Activated CD4-positive, CD25-positive, alpha-beta regulatory T cell treated with anti-CD3 and anti-CD28 coated beads, Interleukin-2, amount 50 U/mL, for 16 hours (primary cell): ENCODE measurements at regions not wholly inside any gene's neighbourhood (a gene's known extent, or its start where the extent isn't known, plus 50 kb on each side); places are given as distances from the start of the nearest gene placed in this dataset.
"Not testable (repeated sequence)": the region's sequence is repeated elsewhere in the genome, so short reads cannot be mapped to it uniquely, and the experiment has no call there.

Source experiments
- DNase-seq: peaks from one replicate; pipeline ENCODE4 v3.0.0-alpha.2; 2020; ENCODE audit warnings: low read depth, low spot score

DNA sequence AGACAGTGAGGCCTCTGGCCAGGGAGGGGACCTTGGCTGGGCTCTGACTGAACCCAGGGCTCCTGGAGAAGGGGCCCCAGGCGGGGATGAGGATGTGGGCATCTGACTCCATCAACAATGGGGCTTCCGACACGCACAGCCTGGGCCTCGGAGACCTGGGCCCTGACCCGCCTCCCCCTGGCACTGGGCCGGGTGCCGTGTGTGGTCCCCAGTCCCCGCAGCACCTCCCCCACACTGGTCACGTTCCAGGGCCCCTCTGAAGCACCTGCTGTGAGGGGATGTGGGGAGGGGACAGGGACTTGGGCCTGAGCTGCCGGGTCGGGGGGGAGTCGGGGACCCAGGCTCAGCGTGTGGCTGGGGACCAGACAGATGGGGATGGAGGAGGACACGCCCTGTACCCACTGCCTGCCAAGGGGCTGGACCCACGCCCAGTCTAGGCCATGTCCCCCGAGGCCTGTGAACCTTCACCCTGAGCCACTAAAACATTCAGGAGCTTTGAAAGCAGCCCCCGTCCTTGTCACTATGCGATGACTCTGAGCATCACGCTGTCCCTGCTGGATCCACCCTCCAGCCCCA, 165.8 kb downstream of the TMEM121 start:
- not testable (repeated sequence) for DNase-seq

- no peak for DNase-seq
Observed at GRCh38 chr14:105694961-105695360, 168.6 kb downstream of the TMEM121 start.

DNA sequence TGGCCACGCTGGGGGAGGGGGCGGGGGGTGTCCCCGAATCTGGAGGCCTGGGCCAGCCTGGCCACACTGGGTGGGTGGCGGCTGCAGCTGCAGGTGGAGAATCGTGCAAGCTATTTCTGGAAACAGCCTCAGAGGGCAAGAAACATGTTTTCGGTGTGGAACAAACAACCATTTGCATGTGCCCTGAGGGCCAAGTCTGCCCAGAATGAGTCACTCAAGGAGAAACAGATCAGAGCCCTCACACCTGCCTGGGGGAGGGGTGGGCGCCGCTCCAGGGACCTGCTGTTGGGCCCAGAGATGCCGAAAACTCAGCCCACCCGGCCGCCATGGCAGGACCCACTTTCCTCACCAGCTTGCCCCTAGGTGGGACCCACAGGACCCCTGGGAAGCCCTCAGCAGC, 170.0 kb downstream of the TMEM121 start:
- DNase-seq, result not testable (repeated sequence)

GRCh38 chr14:105697414-105697813, 171.0 kb downstream of the TMEM121 start:
- DNase-seq, result not testable (repeated sequence)

DNA sequence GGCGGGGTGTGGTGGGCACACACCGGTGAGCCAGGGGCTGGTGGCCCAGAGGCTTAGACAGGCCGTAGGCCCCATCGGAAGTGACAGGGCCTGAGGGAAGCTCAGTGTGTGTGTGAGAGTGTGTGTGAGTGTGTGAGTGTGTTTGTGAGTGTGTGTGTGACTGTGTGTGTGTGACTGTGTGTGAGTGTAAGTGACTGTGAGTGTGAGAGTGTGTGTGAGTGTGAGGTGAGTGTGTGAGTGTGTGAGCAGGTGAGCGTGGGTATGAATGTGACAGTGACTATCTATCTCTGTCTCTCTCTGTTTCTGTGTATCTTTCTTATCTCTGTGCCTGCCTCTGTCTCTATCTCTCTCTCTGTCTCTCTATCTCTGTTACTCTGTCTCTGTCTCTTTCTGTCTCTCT, 171.6 kb downstream of the TMEM121 start:
- DNase-seq, result not testable (repeated sequence)

GRCh38 chr14:105698940-105699556, 172.7 kb downstream of the TMEM121 start:
- DNase-seq, result not testable (repeated sequence)

DNA sequence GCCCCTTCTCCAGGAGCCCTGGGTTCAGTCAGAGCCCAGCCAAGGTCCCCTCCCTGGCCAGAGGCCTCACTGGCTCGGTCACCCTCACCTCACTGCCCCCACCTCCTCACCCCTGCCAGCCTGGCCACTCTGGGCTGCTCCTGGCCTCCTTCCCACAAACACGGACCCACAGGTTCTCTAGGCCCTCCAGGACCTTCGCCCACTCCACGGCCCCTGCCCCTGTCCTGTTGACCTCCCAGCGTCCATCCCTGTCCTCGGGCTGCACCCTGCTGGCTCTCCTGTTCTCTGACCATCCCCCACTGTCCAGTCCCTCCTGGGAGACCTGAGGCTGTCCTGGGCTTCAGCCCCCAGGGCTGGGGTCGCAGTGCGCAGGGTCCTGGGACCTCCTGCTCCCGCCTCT, 173.3 kb downstream of the TMEM121 start:
- not testable (repeated sequence) for DNase-seq

DNA sequence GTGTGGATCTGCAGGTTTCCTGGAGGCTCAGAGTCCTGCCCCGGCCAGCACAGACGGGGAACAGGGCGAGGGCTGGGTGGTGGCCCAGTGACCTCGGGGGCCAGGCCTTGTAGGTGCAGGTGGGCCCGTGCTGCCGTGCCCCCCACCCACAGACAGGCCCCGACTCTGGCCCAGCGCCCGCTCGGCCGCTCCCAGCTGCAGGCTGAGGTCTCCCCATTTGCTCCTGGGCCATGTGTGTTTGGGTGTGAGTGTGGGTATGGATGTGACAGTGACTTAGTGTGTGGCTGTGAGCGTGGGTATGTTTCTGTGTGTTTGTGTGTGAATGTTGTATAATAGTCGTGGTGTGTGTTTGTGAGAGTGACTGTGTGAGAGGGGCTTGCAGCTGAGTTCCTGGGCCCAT, 173.8 kb downstream of the TMEM121 start:
- not testable (repeated sequence) for DNase-seq

DNA sequence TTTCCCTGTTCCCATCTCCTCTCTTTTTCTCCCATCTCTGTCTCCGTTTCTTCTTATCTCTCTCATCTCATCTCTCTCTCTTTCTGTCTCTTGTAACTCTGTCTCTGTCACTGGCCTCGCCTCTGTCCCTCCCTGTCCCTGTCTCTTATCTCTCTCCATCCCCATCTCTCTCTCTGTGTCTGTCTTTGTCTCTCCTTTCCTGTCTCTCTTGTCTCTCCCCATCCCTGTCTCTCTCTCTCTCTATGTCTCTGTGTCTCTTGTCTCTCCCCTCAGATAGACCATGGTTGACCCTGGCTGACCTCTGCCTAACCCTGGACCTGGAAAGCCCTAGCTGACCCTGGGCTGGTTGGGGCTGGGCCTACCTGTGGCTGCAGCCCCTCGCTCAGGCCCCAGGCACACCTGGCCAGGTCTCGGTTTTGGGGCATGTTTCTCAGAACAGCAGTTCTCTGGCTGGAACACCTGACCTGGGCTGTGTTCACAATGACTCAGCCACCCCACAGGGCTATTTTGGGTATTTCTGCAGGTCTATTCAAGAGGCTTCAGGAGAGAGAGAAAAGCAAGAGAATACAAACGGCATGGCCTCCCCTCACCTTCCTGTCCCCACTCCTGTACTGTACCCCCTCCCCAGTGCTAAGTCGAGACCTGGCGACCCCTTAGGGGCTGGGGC, 174.4 kb downstream of the TMEM121 start:
- DNase-seq, result no peak

GRCh38 chr14:105701456-105702274, 175.3 kb downstream of the TMEM121 start:
- no peak for DNase-seq

DNA sequence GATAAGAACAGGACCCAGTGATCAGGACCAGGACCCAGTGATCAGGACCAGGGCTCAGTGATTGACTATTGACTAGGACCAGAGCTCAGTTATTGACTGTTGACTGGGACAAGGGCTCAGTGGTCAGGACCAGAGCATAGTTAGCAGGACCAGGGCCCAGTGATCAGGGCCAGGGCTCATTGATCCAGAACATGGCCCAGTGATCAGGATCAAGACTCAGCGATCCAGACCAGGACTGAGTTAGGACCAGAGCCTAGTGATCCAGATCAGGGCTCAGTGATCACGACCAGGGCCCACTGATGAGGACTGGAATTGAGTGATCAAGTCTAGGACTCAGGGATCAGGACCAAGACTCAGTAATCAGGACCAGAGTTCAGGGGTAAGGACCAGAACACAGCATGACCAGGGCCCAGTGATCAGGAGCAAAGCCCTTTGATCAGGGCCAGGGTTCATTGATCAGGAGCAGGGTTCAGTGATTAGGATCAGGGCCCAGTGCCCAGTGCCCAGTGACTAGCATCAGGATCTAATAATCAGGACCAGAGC, 176.0 kb downstream of the TMEM121 start:
- DNase-seq, result no peak

DNA sequence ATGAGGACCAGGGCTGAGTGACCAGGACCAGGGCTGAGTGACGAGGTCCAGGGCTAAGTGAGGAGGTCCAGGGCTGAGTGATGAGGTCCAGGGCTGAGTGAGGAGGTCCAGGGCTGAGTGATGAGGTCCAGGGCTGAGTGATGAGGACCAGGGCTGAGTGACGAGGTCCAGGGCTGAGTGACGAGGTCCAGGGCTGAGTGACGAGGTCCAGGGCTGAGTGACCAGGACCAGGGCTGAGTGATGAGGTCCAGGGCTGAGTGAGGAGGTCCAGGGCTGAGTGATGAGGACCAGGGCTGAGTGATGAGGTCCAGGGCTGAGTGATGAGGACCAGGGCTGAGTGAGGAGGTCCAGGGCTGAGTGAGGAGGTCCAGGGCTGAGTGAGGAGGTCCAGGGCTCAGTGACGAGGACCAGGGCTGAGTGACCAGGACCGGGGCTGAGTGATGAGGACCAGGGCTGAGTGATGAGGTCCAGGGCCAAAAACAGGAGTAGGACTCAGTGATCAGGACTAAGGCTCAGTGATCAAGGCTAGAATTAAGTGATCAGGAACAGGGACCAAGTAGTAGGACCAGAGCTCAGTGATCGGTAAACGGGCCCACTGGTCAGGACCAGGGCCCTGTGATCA, 176.8 kb downstream of the TMEM121 start:
- not testable (repeated sequence) for DNase-seq

DNA sequence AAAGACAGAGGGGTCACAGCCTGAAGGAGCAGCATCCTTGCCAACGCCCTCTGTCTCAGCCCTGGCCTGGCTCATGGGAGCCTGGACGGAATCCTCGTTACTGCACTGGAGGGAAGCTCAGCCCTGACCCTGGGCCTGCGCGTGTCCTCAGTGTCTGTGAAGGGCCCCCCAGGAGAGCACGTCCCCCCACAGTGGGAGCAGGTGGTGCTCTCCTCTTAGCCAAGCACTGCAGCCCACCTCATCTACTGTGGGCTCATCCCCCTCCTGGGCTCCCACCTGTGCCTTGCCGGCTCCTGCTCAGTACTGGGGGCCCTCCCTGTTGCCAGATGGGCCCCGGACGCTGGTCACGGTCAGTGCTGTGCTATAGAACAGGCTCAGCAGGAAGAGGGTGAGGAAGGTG, 177.7 kb downstream of the TMEM121 start:
- DNase-seq, result not testable (repeated sequence)

DNA sequence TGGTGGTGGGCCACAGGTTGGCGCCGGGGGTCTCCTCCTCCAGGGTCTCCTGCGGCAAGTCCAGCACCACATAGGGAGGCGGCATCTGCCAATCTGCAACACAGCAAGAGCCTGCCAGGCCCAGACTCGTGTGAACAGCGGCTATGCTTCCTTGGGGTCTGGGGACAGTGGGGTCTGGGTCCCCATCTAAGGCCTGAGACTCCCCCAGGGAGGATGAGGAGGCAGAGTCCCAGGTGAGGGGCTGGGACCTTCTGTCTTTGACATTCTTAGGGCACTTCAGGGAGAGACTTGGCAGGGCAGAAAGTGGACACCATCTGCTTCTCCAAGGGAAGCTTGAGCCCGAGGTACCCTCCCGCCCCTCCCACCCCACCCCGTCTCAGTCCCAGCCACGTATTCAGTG, 178.1 kb downstream of the TMEM121 start:
- DNase-seq, result not testable (repeated sequence)

- DNase-seq, result not testable (repeated sequence)
Observed at GRCh38 chr14:105705512-105705861, 179.1 kb downstream of the TMEM121 start.

DNA sequence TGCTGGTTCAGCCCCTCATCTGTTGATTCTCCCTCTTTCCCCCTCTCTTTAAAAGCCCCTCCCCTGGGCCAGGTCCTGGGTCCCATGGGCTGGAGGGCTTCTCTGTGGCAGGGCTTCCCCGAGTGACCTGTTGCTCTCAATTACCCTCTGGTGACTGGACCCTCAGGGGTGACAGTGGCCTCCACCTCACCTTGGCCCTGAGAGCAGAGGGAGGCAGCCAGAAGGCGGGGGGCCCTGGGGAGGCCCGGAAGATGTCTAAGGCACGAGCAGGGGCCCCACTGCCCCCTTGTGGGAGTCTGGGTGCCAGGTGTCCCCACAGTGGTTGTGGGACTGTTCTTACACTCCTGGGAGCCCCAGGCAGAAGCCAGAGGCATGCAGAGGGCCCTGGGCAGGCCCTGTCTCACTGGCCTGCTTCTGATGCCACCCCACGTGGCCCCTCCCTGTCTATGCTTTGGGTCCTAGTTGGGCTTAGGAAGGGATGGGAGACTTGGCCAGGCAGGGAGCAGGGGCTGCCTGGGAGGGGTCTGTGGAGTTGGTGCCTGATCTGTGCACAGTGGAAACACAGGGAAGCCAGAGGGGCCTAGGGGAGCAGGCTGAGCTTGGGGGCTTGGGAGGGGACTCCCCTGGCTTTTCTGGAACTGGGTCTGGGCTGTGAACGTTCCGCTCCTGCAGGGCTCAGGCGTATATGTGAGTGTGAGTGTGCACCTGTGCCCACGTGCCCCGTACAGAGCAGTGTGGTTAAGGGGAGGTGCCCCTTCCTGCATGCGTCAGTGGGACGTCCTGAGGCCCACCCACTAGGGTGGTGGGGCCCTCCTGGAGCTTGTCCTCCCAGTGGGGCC, 179.7 kb downstream of the TMEM121 start:
- not testable (repeated sequence) for DNase-seq

GRCh38 chr14:105706701-105707019, 180.3 kb downstream of the TMEM121 start:
- not testable (repeated sequence) for DNase-seq

DNA sequence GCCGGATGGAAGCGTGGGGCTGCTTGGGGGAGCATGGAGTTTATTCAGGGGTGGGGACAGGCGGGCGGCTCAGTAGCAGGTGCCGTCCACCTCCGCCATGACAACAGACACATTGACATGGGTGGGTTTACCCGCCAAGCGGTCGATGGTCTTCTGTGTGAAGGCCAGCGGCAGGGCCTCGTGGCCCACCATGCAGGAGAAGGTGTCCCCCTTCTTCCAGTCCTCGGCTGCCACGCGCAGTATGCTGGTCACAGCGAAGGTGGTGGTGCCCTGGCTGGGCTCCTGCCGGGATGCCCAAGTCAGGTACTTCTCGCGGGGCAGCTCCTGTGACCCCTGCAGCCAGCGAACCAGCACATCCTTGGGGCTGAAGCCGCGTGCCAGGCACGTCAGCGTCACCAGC, 180.7 kb downstream of the TMEM121 start:
- not testable (repeated sequence) for DNase-seq

GRCh38 chr14:105707723-105708151, 181.4 kb downstream of the TMEM121 start:
- DNase-seq, result not testable (repeated sequence)

GRCh38 chr14:105708251-105709134, 182.1 kb downstream of the TMEM121 start:
- not testable (repeated sequence) for DNase-seq
